ENCODE measurements at regions not wholly inside any gene's neighbourhood (a gene's known extent, or its start where the extent isn't known, plus 50 kb on each side); places are given as distances from the start of the nearest gene placed in this dataset.

DNA sequence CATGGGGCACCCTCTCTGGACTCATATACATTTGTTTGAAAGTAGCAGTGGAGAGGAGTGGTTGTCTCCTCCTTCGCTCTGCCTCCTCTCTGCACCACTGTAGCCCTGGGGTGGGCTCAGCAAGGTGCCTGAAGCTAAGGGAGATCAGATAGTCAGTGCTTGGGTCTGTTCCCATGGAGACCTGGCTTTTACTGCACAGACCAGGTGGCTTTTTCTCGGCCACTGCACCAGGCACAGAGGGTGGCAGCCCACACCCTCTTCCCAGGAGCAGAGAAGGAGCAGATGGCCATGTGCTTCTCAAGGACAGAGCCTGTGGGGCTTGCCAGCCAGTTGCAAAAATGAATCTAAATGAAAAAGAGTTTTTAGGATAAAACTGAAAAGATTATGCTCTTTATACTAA lies 123.4 kb upstream of the KCNK1 start:
- TF ChIP-seq, protein P1, sequence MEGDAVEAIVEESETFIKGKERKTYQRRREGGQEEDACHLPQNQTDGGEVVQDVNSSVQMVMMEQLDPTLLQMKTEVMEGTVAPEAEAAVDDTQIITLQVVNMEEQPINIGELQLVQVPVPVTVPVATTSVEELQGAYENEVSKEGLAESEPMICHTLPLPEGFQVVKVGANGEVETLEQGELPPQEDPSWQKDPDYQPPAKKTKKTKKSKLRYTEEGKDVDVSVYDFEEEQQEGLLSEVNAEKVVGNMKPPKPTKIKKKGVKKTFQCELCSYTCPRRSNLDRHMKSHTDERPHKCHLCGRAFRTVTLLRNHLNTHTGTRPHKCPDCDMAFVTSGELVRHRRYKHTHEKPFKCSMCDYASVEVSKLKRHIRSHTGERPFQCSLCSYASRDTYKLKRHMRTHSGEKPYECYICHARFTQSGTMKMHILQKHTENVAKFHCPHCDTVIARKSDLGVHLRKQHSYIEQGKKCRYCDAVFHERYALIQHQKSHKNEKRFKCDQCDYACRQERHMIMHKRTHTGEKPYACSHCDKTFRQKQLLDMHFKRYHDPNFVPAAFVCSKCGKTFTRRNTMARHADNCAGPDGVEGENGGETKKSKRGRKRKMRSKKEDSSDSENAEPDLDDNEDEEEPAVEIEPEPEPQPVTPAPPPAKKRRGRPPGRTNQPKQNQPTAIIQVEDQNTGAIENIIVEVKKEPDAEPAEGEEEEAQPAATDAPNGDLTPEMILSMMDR (IDR thresholded peaks at IDR 0.05), result no peak
- no peak for TF ChIP-seq POLR2A (IDR thresholded peaks at IDR 0.05)

Measured in heart left ventricle (tissue), 13 donors.